Activated T-helper 17 cell treated with anti-CD3 and anti-CD28 coated beads, Interleukin-2, amount 50 U/mL, for 72 hours (primary cell): ENCODE measurements at regions not wholly inside any gene's neighbourhood (a gene's known extent, or its start where the extent isn't known, plus 50 kb on each side); places are given as distances from the start of the nearest gene placed in this dataset.
A peak's percentile ranks its signal among the peaks of the same experiment; 100 is the strongest.
"Not testable (repeated sequence)": the region's sequence is repeated elsewhere in the genome, so short reads cannot be mapped to it uniquely, and the experiment has no call there.

Source experiments
- ATAC-seq: fragments of 150-1000 bp; cut with Tn5 transposase; replicated peaks from 2 replicates; pipeline ENCODE4 v1.10.0; 2021; ENCODE audit warnings: mild to moderate bottlenecking, moderate library complexity
- H3K27ac Mint-ChIP-seq: one replicate; pipeline ENCODE4 v1.8.0; 2022; ENCODE audit warnings: mixed read lengths
- H3K27me3 Mint-ChIP-seq: one replicate; pipeline ENCODE4 v1.8.0; 2022; ENCODE audit warnings: mixed read lengths
- H3K36me3 Mint-ChIP-seq: one replicate; pipeline ENCODE4 v1.8.0; 2022; ENCODE audit warnings: low read depth, mild to moderate bottlenecking, mixed read lengths
- H3K4me1 Mint-ChIP-seq: one replicate; pipeline ENCODE4 v1.8.0; 2022; ENCODE audit warnings: mixed read lengths
- H3K4me3 Mint-ChIP-seq: one replicate; pipeline ENCODE4 v1.8.0; 2022; ENCODE audit warnings: mild to moderate bottlenecking, mixed read lengths
- H3K9me3 Mint-ChIP-seq: one replicate; pipeline ENCODE4 v1.8.0; 2022; ENCODE audit warnings: mixed read lengths

DNA sequence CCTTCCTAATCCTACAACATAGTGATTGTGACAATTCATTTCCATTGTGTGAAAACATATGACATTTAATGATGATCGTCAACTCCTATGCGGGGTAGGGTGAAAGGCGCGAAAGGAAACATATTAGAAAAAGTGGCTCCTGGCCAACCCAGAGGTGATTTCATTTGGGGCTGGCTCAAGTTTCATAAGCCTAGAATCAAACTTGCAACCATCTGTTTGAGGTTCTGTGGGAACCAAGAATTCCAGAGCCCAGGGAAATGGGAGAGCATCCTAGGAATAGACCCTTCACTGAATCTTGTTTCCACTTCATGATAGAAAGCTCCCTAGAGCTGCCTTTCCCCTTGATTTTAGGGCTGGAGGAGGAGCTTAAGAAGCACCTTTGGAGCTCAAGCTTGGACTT lies 101.3 kb upstream of the EGFL6 start:
- H3K27ac Mint-ChIP-seq = no peak overlapping the region
- peaks cover 4% of the 10 kb centered on the region for H3K4me1 Mint-ChIP-seq
- no peaks in the 10 kb centered on the region for H3K9me3 Mint-ChIP-seq
- no peak overlapping the region for H3K4me3 Mint-ChIP-seq
- no peaks in the 10 kb centered on the region for H3K36me3 Mint-ChIP-seq
- ATAC-seq = no peak
- H3K27me3 Mint-ChIP-seq = no peaks in the 10 kb centered on the region

- ATAC-seq = no peak
- no peaks in the 10 kb centered on the region for H3K36me3 Mint-ChIP-seq
- no peaks in the 10 kb centered on the region for H3K9me3 Mint-ChIP-seq
- H3K27ac Mint-ChIP-seq = no peak overlapping the region
- H3K27me3 Mint-ChIP-seq = no peaks in the 10 kb centered on the region
- no peaks in the 10 kb centered on the region for H3K4me1 Mint-ChIP-seq
- no peak overlapping the region for H3K4me3 Mint-ChIP-seq
Observed at GRCh38 chrX:13467243-13467642, 102.2 kb upstream of the EGFL6 start.

- H3K9me3 Mint-ChIP-seq = no peaks in the 10 kb centered on the region
- no peak overlapping the region for H3K27ac Mint-ChIP-seq
- no peaks in the 10 kb centered on the region for H3K36me3 Mint-ChIP-seq
- no peak for ATAC-seq
- H3K27me3 Mint-ChIP-seq = no peaks in the 10 kb centered on the region
- no peaks in the 10 kb centered on the region for H3K4me1 Mint-ChIP-seq
- H3K4me3 Mint-ChIP-seq = no peak overlapping the region
Observed at GRCh38 chrX:13464599-13465275, 104.7 kb upstream of the EGFL6 start.

DNA sequence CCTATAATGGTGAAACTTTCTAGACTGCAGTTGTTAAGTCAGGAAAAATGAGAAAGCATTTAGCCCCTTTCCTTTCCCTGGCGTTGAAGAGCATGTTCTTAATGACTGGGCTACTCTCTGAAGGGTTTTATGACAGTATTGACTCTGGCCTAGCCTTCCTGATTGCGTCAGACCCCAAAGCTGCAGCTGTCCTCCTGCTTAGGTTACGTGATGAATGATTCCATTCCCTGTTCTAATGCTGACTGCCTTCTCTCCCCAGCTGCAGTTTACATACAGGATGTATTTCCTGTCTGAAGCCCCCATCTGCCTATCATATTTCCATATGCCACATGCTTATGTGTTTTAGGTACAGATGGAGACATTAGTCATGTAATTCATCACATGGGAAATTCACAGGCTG lies 105.8 kb upstream of the EGFL6 start:
- no peak for ATAC-seq
- no peaks in the 10 kb centered on the region for H3K9me3 Mint-ChIP-seq
- H3K27me3 Mint-ChIP-seq = no peaks in the 10 kb centered on the region
- no peaks in the 10 kb centered on the region for H3K36me3 Mint-ChIP-seq
- H3K27ac Mint-ChIP-seq = no peak overlapping the region
- no peak overlapping the region for H3K4me3 Mint-ChIP-seq
- H3K4me1 Mint-ChIP-seq = no peaks in the 10 kb centered on the region

DNA sequence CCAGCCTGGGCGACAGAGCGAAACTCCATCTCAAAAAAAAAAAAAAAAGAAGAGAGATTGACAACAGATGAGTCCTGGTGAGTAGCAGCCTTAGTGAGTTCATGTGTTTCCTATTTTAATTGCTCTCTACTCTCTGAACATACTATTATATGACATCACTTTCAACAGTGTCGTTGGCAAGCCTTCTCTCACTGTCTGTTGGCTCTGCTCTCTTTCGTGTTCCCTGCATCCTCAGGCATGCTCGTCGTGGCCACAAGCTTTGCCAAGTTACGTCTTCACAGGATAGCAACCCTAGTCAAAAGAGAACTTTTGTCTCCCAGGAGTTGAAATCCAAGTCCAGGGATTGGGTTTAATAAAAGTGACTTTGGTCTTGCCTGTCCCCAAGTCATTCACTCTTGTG lies 117.1 kb upstream of the EGFL6 start:
- Mint-ChIP-seq H3K4me1 (no peaks in the 10 kb centered on the region), H3K27ac (no peak overlapping the region), H3K9me3 (no peaks in the 10 kb centered on the region), H3K4me3 (no peak overlapping the region), H3K27me3 (no peaks in the 10 kb centered on the region), H3K36me3 (no peaks in the 10 kb centered on the region)
- ATAC-seq = no peak

DNA sequence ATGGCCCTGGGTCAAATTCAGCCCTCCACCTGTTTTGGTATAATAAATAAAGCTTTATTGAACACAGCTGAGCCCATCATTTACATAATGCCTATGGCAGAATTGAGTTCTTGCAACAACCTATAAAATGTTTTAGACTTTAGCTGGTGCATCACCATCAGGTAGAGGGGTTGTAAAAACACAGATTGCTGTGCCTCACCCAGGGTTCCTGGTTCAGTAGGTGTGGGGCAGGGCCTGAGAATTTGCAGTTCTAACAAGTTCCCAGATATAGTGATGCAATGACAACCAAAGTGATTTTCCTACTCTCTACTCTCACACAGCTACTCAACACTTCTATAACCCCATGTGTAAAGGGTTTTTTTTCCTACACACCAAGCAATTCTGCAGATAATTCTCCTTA lies 120.0 kb upstream of the EGFL6 start:
- no peak for ATAC-seq
- Mint-ChIP-seq H3K9me3 (no peaks in the 10 kb centered on the region), H3K27ac (no peak overlapping the region), H3K36me3 (no peaks in the 10 kb centered on the region), H3K4me1 (no peaks in the 10 kb centered on the region), H3K4me3 (no peak overlapping the region), H3K27me3 (no peaks in the 10 kb centered on the region)

GRCh38 chrX:13448941-13449340 lies 120.5 kb upstream of the EGFL6 start:
- H3K36me3 Mint-ChIP-seq = no peaks in the 10 kb centered on the region
- H3K27ac Mint-ChIP-seq = no peak overlapping the region

DNA sequence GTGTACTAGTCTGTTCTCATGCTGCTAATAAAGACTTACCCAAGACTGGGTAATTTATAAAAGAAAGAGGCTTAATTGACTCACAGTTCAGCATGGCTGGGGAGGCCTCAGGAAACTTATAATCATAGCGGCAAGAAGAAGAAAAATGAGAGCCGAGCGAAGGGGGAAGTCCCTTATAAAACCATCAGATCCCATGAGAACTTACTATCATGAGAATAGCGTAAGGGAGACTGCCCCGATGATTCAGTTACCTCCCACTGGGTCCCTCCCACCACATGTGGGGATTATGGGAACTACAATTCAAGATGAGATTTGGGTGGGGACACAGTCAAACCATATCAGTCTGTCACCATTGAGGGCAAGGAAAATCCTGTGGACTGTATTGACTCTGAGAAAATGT lies 121.8 kb upstream of the ATXN3L start:
- not testable (repeated sequence) for H3K27me3 Mint-ChIP-seq, H3K9me3 Mint-ChIP-seq, H3K4me1 Mint-ChIP-seq, H3K36me3 Mint-ChIP-seq, H3K27ac Mint-ChIP-seq
- peak; percentile 37 for ATAC-seq
- H3K4me3 Mint-ChIP-seq = peak overlapping the region; percentile 9

More at GRCh38 chrX:13448941-13449340, 120.5 kb upstream of the EGFL6 start:
- Mint-ChIP-seq H3K27me3 (no peaks in the 10 kb centered on the region), H3K4me1 (no peaks in the 10 kb centered on the region), H3K9me3 (no peaks in the 10 kb centered on the region), H3K4me3 (no peak overlapping the region)
- ATAC-seq = no peak

DNA sequence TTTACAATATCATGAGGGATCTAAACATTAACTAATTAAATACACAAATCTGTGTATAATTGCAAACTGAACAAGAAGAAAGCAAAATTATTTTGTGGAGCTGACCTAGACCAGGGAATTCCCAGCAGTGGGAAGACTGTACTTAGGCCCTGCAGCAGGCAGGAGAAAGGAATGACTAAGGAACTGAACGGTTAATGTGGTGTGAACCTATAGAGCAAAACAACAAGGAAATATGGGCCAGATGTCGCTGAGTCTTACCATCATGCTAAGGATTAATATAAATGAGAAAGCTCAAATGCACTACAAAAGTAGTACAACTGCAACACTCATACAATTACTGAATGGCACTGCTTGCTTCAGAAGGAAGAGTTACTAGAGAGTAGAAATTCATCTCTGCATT lies 120.3 kb upstream of the ATXN3L start:
- no peak overlapping the region for H3K4me3 Mint-ChIP-seq
- H3K27ac Mint-ChIP-seq = no peak overlapping the region
- H3K27me3 Mint-ChIP-seq = no peaks in the 10 kb centered on the region
- no peak for ATAC-seq
- H3K36me3 Mint-ChIP-seq = no peaks in the 10 kb centered on the region
- H3K4me1 Mint-ChIP-seq = no peaks in the 10 kb centered on the region
- no peaks in the 10 kb centered on the region for H3K9me3 Mint-ChIP-seq

DNA sequence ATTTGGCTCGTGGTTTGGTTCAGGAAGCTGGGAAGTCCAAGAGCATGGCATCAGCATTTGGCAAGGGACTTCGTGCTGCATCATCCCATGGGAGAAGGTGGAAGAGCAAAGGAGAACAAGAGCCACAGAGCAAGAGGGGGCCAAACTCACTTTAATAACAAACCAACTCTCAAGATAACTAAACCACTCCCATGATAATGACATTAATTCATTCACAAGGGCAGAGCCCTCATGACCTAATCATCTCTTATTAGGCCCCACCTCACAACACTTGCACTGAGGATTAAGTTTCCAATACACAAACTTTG lies 113.4 kb upstream of the ATXN3L start:
- no peak overlapping the region for H3K4me3 Mint-ChIP-seq
- no peaks in the 10 kb centered on the region for H3K36me3 Mint-ChIP-seq
- ATAC-seq = no peak
- no peaks in the 10 kb centered on the region for H3K27me3 Mint-ChIP-seq
- H3K4me1 Mint-ChIP-seq = no peaks in the 10 kb centered on the region
- no peaks in the 10 kb centered on the region for H3K9me3 Mint-ChIP-seq
- no peak overlapping the region for H3K27ac Mint-ChIP-seq

GRCh38 chrX:13432414-13433297 lies 112.8 kb upstream of the ATXN3L start:
- Mint-ChIP-seq H3K27ac (no peak overlapping the region), H3K4me1 (no peaks in the 10 kb centered on the region), H3K9me3 (no peaks in the 10 kb centered on the region), H3K4me3 (no peak overlapping the region), H3K27me3 (no peaks in the 10 kb centered on the region), H3K36me3 (no peaks in the 10 kb centered on the region)
- ATAC-seq = no peak

DNA sequence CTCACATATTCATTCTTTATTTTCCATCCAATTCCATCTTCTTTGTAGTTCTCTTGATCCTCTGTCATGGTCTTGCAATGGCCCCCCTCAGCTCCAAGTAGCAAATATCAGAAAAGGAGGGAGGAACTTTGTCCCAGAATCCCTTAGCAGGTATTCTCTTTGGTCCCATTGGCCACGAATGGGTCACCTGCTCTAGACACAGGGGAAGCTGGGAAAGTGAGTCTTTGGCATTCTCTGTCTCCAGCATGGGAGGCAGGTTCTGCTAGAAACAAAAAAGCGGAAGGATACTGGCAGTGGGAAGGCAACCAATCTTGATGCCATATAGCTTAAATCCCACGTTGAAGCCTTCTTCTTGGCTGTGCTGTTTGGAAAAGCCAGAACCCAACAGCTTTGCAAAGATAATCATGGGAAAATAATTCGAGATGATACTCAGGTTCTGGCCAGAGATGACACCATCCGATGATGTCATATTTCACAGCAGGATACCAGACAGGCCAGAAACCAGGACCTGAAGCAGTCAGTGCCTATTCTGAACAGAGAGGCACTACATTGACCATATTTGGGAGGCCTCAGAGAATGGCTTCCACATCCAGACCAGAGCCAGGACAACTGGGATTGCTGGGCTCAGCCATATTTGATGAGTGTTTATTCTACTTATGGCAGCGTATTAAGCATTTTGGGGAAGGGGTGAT lies 110.4 kb upstream of the ATXN3L start:
- ATAC-seq = no peak
- H3K9me3 Mint-ChIP-seq = no peaks in the 10 kb centered on the region
- no peak overlapping the region for H3K4me3 Mint-ChIP-seq
- no peaks in the 10 kb centered on the region for H3K27me3 Mint-ChIP-seq
- no peaks in the 10 kb centered on the region for H3K36me3 Mint-ChIP-seq
- H3K4me1 Mint-ChIP-seq = no peaks in the 10 kb centered on the region
- no peak overlapping the region for H3K27ac Mint-ChIP-seq

- ATAC-seq = peak; percentile 86
- no peak overlapping the region for H3K27ac Mint-ChIP-seq
Observed at GRCh38 chrX:13428053-13428786, 108.4 kb upstream of the ATXN3L start.

GRCh38 chrX:13427441-13428052 lies 107.7 kb upstream of the ATXN3L start:
- H3K4me1 Mint-ChIP-seq = no peaks in the 10 kb centered on the region
- no peaks in the 10 kb centered on the region for H3K36me3 Mint-ChIP-seq
- no peaks in the 10 kb centered on the region for H3K9me3 Mint-ChIP-seq
- H3K27me3 Mint-ChIP-seq = no peaks in the 10 kb centered on the region
- no peak for ATAC-seq
- peak overlapping the region; percentile 40 for H3K4me3 Mint-ChIP-seq
- H3K27ac Mint-ChIP-seq = no peak overlapping the region

More at GRCh38 chrX:13428053-13428786, 108.4 kb upstream of the ATXN3L start:
- H3K36me3 Mint-ChIP-seq = no peaks in the 10 kb centered on the region
- no peaks in the 10 kb centered on the region for H3K27me3 Mint-ChIP-seq
- H3K4me1 Mint-ChIP-seq = no peaks in the 10 kb centered on the region
- H3K4me3 Mint-ChIP-seq = peak overlapping the region; percentile 40
- H3K9me3 Mint-ChIP-seq = no peaks in the 10 kb centered on the region
